ENCODE measurements at regions not wholly inside any gene's neighbourhood (a gene's known extent, or its start where the extent isn't known, plus 50 kb on each side); places are given as distances from the start of the nearest gene placed in this dataset.

DNA sequence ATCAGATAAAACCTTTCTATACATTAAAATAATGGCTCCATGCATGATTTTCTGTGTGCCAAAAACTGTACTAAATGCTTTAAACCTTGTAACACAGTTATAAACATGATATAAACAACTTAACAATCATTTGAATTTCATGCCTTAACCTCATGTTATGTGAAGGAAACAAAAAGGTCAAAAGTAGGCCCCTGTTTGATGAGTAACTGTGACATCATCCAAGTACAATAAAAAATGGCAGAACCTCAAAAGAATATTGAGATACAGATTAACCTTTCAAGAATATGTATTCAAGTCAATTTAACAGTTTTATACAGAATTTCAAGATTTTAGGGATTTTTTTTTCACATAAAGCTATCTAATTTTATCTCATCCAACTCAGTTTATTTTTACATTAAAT, 310.7 kb upstream of the DCN start:
- Histone ChIP-seq H3K4me3 (no peak overlapping the region), H3K27ac (no peak overlapping the region), H3K27me3 (no peaks in the 10 kb centered on the region), H3K4me1 (no peaks in the 10 kb centered on the region), H3K9me3 (no peaks in the 10 kb centered on the region), H3K36me3 (no peaks in the 10 kb centered on the region)
- no peak for TF ChIP-seq POLR2A (IDR thresholded peaks at IDR 0.05)
- TF ChIP-seq, protein P1, sequence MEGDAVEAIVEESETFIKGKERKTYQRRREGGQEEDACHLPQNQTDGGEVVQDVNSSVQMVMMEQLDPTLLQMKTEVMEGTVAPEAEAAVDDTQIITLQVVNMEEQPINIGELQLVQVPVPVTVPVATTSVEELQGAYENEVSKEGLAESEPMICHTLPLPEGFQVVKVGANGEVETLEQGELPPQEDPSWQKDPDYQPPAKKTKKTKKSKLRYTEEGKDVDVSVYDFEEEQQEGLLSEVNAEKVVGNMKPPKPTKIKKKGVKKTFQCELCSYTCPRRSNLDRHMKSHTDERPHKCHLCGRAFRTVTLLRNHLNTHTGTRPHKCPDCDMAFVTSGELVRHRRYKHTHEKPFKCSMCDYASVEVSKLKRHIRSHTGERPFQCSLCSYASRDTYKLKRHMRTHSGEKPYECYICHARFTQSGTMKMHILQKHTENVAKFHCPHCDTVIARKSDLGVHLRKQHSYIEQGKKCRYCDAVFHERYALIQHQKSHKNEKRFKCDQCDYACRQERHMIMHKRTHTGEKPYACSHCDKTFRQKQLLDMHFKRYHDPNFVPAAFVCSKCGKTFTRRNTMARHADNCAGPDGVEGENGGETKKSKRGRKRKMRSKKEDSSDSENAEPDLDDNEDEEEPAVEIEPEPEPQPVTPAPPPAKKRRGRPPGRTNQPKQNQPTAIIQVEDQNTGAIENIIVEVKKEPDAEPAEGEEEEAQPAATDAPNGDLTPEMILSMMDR (IDR thresholded peaks at IDR 0.05) = no peak
- intact Hi-C loops (cut with DNase I; ENCODE audit: low total_unique reads) = no loop called here
- DNase-seq = no peak

DNA sequence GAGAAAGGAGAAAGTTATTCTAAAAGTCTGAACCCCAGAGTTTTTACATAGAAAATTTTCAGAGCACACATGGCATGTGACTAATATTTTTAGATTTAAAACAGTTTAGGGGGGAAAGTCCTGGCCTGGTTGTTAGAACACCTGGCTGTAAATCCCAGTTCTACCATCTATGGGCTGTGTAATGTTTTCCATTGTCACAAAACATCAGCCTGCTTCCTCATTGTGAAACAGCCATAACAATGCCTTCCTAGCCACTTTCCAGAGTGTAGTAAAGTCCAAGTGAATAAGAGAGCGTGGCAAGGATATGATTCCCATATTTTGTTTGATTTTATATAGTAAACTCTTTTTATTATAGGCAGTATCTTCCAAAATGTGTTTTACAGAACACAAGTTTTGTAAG, 310.0 kb upstream of the DCN start:
- intact Hi-C loops (cut with DNase I; ENCODE audit: low total_unique reads) = no loop called here
- TF ChIP-seq, protein P1 (IDR thresholded peaks at IDR 0.05) = no peak
- TF ChIP-seq POLR2A (IDR thresholded peaks at IDR 0.05) = no peak
- Histone ChIP-seq H3K9me3 (no peaks in the 10 kb centered on the region), H3K27ac (no peak overlapping the region), H3K4me3 (no peak overlapping the region), H3K36me3 (no peaks in the 10 kb centered on the region), H3K4me1 (no peaks in the 10 kb centered on the region), H3K27me3 (no peaks in the 10 kb centered on the region)
- no peak for DNase-seq

DNA sequence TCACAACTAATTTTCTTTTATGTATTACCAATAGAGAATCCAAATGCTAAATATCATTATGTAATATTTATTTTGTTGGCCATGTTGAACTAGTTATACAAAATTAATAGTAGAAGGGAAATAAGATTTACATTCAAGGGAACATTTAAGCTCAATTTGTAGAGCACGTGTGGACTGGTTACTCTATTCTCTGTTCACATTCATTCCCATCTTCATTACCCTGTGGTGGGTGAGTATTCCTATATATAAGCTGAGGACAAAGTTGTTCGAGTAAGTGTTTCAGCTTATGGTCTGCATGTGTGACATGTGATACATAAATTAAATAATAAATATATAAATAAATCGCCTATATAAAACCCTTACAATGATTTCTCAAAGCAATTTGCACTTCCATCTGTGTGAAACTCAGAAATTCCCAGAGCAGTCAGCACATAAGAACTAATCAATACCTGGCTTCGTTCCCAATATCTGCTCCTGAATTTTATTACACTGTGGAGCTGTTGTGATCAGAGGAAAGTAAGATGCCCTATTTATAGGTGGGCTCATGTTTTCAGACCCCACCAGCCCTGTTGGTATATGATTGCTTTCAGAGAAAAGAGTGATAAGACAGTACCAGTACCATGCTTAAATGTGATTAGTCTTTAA, 308.2 kb upstream of the DCN start:
- H3K27ac ChIP-seq = no peak overlapping the region
- no peak overlapping the region for H3K4me3 ChIP-seq
- no peaks in the 10 kb centered on the region for H3K27me3 ChIP-seq
- H3K36me3 ChIP-seq = no peaks in the 10 kb centered on the region
- no peak for DNase-seq
- TF ChIP-seq, protein P1 (IDR thresholded peaks at IDR 0.05) = no peak
- no peak for TF ChIP-seq POLR2A (IDR thresholded peaks at IDR 0.05)
- intact Hi-C loops (cut with DNase I; ENCODE audit: low total_unique reads) = no loop called here
- no peaks in the 10 kb centered on the region for H3K9me3 ChIP-seq
- H3K4me1 ChIP-seq = no peaks in the 10 kb centered on the region

DNA sequence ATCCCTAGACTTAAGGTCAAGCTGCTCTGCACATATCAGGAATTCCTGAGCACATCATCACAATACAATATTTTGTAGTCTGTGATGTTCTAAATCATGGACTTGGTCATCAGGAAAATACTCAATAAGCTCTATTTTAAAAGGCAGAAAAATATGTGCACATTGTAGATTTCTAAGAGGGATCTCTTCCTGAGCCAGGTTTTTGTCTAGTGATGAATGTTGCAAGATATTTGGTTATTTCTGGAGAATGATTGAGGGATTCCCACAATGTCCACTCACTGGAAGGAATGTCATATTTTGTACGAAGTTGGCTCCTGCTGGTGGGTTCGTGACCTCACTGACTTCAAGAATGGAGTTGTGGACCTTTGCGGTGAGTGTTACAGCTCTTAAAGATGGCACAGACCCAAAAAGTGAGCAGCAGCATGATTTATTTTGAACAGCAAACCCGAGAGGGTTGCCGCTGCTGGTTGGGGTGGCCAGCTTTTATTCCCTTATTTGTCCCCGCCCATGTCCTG, 300.9 kb upstream of the DCN start:
- Histone ChIP-seq H3K9me3 (no peaks in the 10 kb centered on the region), H3K36me3 (no peaks in the 10 kb centered on the region), H3K4me3 (no peak overlapping the region), H3K27ac (no peak overlapping the region), H3K27me3 (no peaks in the 10 kb centered on the region), H3K4me1 (no peaks in the 10 kb centered on the region)
- intact Hi-C loops (cut with DNase I; ENCODE audit: low total_unique reads) = no loop called here
- DNase-seq = no peak
- TF ChIP-seq, protein P1 (IDR thresholded peaks at IDR 0.05) = no peak
- TF ChIP-seq POLR2A (IDR thresholded peaks at IDR 0.05) = no peak

DNA sequence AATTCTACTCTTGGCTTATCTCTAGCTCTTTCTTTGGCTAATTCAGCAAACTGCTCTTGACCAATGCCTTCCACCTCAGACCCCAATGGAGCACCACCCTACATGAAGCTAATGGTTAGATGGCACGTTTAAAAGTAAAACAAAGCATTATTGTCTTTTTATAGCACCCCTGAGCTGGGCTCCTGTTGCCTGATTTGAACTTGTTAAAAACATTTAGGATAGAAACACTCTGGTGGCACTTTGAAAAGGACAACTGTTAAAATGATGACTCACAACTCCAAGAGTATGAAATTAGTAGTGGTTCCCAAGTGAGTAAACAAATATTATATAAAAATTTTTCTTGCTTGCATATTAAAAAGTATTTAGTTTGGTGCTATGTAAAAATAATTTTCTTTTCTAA, 299.6 kb upstream of the DCN start:
- H3K27ac ChIP-seq = no peak overlapping the region
- no peaks in the 10 kb centered on the region for H3K36me3 ChIP-seq
- H3K4me3 ChIP-seq = no peak overlapping the region
- no peaks in the 10 kb centered on the region for H3K4me1 ChIP-seq
- no peak for TF ChIP-seq POLR2A (IDR thresholded peaks at IDR 0.05)
- TF ChIP-seq, protein P1 (IDR thresholded peaks at IDR 0.05) = no peak
- DNase-seq = no peak
- no peaks in the 10 kb centered on the region for H3K9me3 ChIP-seq
- no peaks in the 10 kb centered on the region for H3K27me3 ChIP-seq
- intact Hi-C loops (cut with DNase I; ENCODE audit: low total_unique reads) = no loop called here

All from uterus (tissue), 3 donors.